ENCODE measurements at regions not wholly inside any gene's neighbourhood (a gene's known extent, or its start where the extent isn't known, plus 50 kb on each side); places are given as distances from the start of the nearest gene placed in this dataset.

DNA sequence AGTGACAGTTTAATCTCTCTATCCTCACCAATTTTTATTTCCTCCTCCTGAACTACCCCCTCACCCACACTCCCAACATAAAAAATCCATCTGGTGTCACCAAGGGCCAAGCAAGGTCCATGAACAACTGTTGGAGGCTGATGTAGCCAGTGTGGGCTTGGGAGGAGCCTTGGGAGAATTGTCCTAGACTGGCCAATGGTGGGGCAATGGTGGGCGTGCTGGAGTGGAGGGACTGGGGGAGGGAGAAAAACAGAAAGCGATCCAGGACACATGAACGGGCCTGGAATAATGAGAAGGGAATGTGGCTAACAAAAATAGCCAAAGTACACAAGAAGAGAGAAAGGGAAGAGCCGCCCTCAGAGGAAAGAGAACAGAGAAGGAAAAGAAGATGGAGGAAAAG is 272.6 kb downstream of the ENC1 start:
- Histone ChIP-seq H3K9ac (ENCODE audit: low read length) (no peak overlapping the region), H3K79me2 (ENCODE audit: insufficient read depth, low read length) (no peaks in the 10 kb centered on the region), H3K4me1 (ENCODE audit: control insufficient read depth in 1 of 2, insufficient read depth in 2 of 2, low read length in 2 of 2) (no peaks in the 10 kb centered on the region), H3K4me3 (replicated peaks in 1 of 2; ENCODE audit: low read depth in 1 of 2, low read length in 2 of 2) (no peak overlapping the region), H3K9me2 (ENCODE audit: insufficient read depth) (no peaks in the 10 kb centered on the region), H3K36me3 (ENCODE audit: control insufficient read depth in 1 of 2, insufficient read depth in 2 of 2, low read length in 2 of 2) (no peaks in the 10 kb centered on the region), H4K20me1 (ENCODE audit: insufficient read depth) (no peaks in the 10 kb centered on the region), H3K27me3 (ENCODE audit: insufficient read depth, low read length) (no peaks in the 10 kb centered on the region), H3K9me3 (ENCODE audit: control insufficient read depth in 1 of 2, insufficient read depth in 1 of 2, low read depth in 1 of 2, low read length in 2 of 2) (no peaks in the 10 kb centered on the region), H2AFZ (ENCODE audit: low read depth, low read length, poor library complexity, severe bottlenecking) (no peak overlapping the region), H3K27ac (ENCODE audit: low read depth, low read length) (no peak overlapping the region), H3K4me2 (ENCODE audit: low read length) (no peak overlapping the region)
- BruUV-seq (replicated peaks), result no TSS peak
- no peak for TF ChIP-seq CBX3 (IDR thresholded peaks at IDR 0.05; ENCODE audit: low read depth)
- TF ChIP-seq, protein P1, sequence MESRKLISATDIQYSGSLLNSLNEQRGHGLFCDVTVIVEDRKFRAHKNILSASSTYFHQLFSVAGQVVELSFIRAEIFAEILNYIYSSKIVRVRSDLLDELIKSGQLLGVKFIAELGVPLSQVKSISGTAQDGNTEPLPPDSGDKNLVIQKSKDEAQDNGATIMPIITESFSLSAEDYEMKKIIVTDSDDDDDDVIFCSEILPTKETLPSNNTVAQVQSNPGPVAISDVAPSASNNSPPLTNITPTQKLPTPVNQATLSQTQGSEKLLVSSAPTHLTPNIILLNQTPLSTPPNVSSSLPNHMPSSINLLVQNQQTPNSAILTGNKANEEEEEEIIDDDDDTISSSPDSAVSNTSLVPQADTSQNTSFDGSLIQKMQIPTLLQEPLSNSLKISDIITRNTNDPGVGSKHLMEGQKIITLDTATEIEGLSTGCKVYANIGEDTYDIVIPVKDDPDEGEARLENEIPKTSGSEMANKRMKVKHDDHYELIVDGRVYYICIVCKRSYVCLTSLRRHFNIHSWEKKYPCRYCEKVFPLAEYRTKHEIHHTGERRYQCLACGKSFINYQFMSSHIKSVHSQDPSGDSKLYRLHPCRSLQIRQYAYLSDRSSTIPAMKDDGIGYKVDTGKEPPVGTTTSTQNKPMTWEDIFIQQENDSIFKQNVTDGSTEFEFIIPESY (IDR thresholded peaks at IDR 0.05; ENCODE audit: extremely low read depth, insufficient replicate concordance, low read length), result no peak
- TF ChIP-seq FOSL1 (IDR thresholded peaks at IDR 0.05; ENCODE audit: low read depth), result no peak
- TF ChIP-seq, protein P2, sequence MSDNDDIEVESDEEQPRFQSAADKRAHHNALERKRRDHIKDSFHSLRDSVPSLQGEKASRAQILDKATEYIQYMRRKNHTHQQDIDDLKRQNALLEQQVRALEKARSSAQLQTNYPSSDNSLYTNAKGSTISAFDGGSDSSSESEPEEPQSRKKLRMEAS (IDR thresholded peaks at IDR 0.05), result no peak
- TF ChIP-seq YY1 (IDR thresholded peaks at IDR 0.05; ENCODE audit: extremely low read depth, insufficient replicate concordance, low read depth, low read length), result no peak
- no peak for TF ChIP-seq SRF (IDR thresholded peaks at IDR 0.05; ENCODE audit: low read depth)
- TF ChIP-seq TCF7L2 (IDR thresholded peaks at IDR 0.05; ENCODE audit: borderline replicate concordance, extremely low read depth, insufficient read depth, insufficient read length), result no peak
- CTCF ChIA-PET, result no interaction called here
- POLR2A ChIA-PET, result no interaction called here
- RAD21 ChIA-PET (ENCODE audit: low non-redundant PET in 1 of 2, low total read pairs in 2 of 2, uncharacterized antibody in 2 of 2, unreplicated experiment in 2 of 2), result no interaction called here
- ATAC-seq, result no peak
- no peak for DNase-seq (ENCODE audit: low read depth, low spot score)
- intact Hi-C loops (cut with micrococcal nuclease), result no loop called here

GRCh38 chr5:74367241-74367733 is 273.2 kb downstream of the ENC1 start:
- no peak overlapping the region for H2AFZ ChIP-seq (ENCODE audit: low read depth, low read length, poor library complexity, severe bottlenecking)
- DNase-seq (ENCODE audit: low read depth, low spot score), result no peak
- TF ChIP-seq CEBPB (IDR thresholded peaks at IDR 0.05; ENCODE audit: low read depth) (no peak), EZH2 (IDR thresholded peaks at IDR 0.05) (no peak), ZNF274 (IDR thresholded peaks at IDR 0.05; ENCODE audit: low read depth, low read length) (no peak), YY1 (IDR thresholded peaks at IDR 0.05; ENCODE audit: extremely low read depth, insufficient replicate concordance, low read depth, low read length) (no peak), SRF (IDR thresholded peaks at IDR 0.05; ENCODE audit: low read depth) (no peak), JUND (IDR thresholded peaks at IDR 0.05) (no peak)
- TF ChIP-seq, protein P3, sequence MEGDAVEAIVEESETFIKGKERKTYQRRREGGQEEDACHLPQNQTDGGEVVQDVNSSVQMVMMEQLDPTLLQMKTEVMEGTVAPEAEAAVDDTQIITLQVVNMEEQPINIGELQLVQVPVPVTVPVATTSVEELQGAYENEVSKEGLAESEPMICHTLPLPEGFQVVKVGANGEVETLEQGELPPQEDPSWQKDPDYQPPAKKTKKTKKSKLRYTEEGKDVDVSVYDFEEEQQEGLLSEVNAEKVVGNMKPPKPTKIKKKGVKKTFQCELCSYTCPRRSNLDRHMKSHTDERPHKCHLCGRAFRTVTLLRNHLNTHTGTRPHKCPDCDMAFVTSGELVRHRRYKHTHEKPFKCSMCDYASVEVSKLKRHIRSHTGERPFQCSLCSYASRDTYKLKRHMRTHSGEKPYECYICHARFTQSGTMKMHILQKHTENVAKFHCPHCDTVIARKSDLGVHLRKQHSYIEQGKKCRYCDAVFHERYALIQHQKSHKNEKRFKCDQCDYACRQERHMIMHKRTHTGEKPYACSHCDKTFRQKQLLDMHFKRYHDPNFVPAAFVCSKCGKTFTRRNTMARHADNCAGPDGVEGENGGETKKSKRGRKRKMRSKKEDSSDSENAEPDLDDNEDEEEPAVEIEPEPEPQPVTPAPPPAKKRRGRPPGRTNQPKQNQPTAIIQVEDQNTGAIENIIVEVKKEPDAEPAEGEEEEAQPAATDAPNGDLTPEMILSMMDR (IDR thresholded peaks at IDR 0.05 in 2 of 3, conservative IDR thresholded peaks at IDR 0.05 in 1 of 3; ENCODE audit: borderline replicate concordance in 1 of 3, insufficient read depth in 1 of 3, low read depth in 2 of 3, low read length in 2 of 3), result no peak
- TF ChIP-seq, protein P1 (IDR thresholded peaks at IDR 0.05; ENCODE audit: extremely low read depth, insufficient replicate concordance, low read length), result no peak
- ChIA-PET RAD21 (ENCODE audit: low non-redundant PET in 1 of 2, low total read pairs in 2 of 2, uncharacterized antibody in 2 of 2, unreplicated experiment in 2 of 2) (no interaction called here), POLR2A (no interaction called here), CTCF (no interaction called here)
- no peaks in the 10 kb centered on the region for H3K79me2 ChIP-seq (ENCODE audit: insufficient read depth, low read length)
- H3K9me3 ChIP-seq (ENCODE audit: control insufficient read depth in 1 of 2, insufficient read depth in 1 of 2, low read depth in 1 of 2, low read length in 2 of 2), result no peaks in the 10 kb centered on the region
- no peak overlapping the region for H3K9ac ChIP-seq (ENCODE audit: low read length)
- intact Hi-C loops (cut with micrococcal nuclease), result no loop called here
- H3K27ac ChIP-seq (ENCODE audit: low read depth, low read length), result no peak overlapping the region
- BruUV-seq (replicated peaks), result no TSS peak
- H3K27me3 ChIP-seq (ENCODE audit: insufficient read depth, low read length), result no peaks in the 10 kb centered on the region
- H3K36me3 ChIP-seq (ENCODE audit: control insufficient read depth in 1 of 2, insufficient read depth in 2 of 2, low read length in 2 of 2), result no peaks in the 10 kb centered on the region
- no peak for ATAC-seq
- no peaks in the 10 kb centered on the region for H3K9me2 ChIP-seq (ENCODE audit: insufficient read depth)
- no peak overlapping the region for H3K4me3 ChIP-seq (replicated peaks in 1 of 2; ENCODE audit: low read depth in 1 of 2, low read length in 2 of 2)
- H3K4me2 ChIP-seq (ENCODE audit: low read length), result no peak overlapping the region
- no peaks in the 10 kb centered on the region for H4K20me1 ChIP-seq (ENCODE audit: insufficient read depth)
- no peaks in the 10 kb centered on the region for H3K4me1 ChIP-seq (ENCODE audit: control insufficient read depth in 1 of 2, insufficient read depth in 2 of 2, low read length in 2 of 2)
